ENCODE measurements at regions not wholly inside any gene's neighbourhood (a gene's known extent, or its start where the extent isn't known, plus 50 kb on each side); places are given as distances from the start of the nearest gene placed in this dataset.

DNA sequence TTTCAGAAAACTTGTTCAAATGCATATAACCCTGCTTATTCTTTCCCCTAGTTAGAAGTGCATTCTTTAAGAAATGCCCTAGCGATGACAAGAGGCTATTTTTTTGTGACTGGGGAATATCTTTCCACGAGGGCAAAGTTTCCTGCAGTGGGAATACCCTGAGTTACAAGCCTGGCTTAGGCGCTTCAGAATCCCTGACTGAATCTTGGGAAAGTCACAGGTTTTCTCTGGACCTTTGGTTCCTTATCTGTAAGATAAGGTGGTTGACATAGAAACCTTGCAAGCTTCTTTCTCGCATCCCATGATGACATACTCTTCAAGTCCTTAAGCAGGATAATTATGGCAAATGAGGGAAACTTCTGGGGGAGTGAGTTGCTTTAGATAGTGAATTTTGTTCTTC is 80.5 kb upstream of the FZD8 start:
- no CpG with 5 or more reads among the region's 4 CpGs for WGBS (ENCODE audit: insufficient coverage, insufficient read length)
- Histone ChIP-seq H3K27ac (ENCODE audit: low read length) (no peak overlapping the region), H3K27me3 (ENCODE audit: control insufficient read depth, insufficient read depth, low read length) (no peaks in the 10 kb centered on the region), H3K4me3 (ENCODE audit: low read length) (no peak overlapping the region), H3K4me1 (ENCODE audit: control insufficient read depth, insufficient read depth, low read length) (no peaks in the 10 kb centered on the region), H3K36me3 (ENCODE audit: control insufficient read depth, insufficient read depth, low read length) (no peaks in the 10 kb centered on the region), H3K9me3 (ENCODE audit: control insufficient read depth, insufficient read depth, low read length) (no peaks in the 10 kb centered on the region)
- DNase-seq (ENCODE audit: low read depth, low spot score), result no peak

DNA sequence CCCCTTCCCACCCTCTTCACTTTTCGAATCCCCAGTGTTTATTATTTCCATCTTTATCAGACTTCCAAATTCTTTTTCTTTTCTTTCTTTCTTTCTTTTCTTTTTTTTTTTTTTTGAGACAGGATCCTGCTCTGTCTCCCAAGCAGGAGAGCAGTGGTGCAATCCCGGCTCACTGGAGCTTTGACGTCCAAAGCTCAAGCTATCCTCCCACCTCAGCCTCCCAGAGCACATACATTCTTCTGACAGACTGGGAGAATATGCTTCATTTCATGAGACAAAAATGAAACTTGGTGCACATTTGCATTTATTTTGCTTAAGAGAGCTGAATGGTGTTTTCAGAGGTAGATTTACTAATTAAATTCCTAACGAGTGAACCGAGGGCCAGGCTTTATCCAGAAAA is 80.1 kb upstream of the FZD8 start:
- no peaks in the 10 kb centered on the region for H3K36me3 ChIP-seq (ENCODE audit: control insufficient read depth, insufficient read depth, low read length)
- H3K27ac ChIP-seq (ENCODE audit: low read length), result no peak overlapping the region
- H3K9me3 ChIP-seq (ENCODE audit: control insufficient read depth, insufficient read depth, low read length), result no peaks in the 10 kb centered on the region
- H3K4me1 ChIP-seq (ENCODE audit: control insufficient read depth, insufficient read depth, low read length), result no peaks in the 10 kb centered on the region
- DNase-seq (ENCODE audit: low read depth, low spot score), result no peak
- WGBS (ENCODE audit: insufficient coverage, insufficient read length), result 100% methylated on average over 1 of the region's 5 CpGs
- no peak overlapping the region for H3K4me3 ChIP-seq (ENCODE audit: low read length)
- no peaks in the 10 kb centered on the region for H3K27me3 ChIP-seq (ENCODE audit: control insufficient read depth, insufficient read depth, low read length)

DNA sequence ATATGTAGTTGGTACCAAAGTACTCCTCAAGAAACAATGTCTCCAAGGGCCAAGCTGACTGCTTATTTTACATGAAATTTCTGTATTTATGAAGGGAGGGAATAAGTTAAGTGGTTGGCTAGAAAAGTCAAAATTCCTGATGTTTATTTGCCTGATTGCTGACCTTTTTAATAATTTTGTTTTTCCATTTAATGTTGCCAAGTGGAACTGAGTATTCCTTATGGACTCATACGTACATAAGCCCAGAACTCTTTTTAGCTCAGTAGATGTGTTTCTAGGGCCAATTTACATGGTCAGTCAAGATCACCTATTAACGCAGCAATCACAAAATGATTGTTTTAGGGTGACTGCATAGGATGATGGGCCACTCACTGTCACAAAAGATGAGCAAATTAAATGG is 78.3 kb upstream of the FZD8 start:
- Histone ChIP-seq H3K36me3 (ENCODE audit: control insufficient read depth, insufficient read depth, low read length) (no peaks in the 10 kb centered on the region), H3K4me3 (ENCODE audit: low read length) (no peak overlapping the region), H3K27ac (ENCODE audit: low read length) (no peak overlapping the region), H3K9me3 (ENCODE audit: control insufficient read depth, insufficient read depth, low read length) (no peaks in the 10 kb centered on the region), H3K27me3 (ENCODE audit: control insufficient read depth, insufficient read depth, low read length) (no peaks in the 10 kb centered on the region), H3K4me1 (ENCODE audit: control insufficient read depth, insufficient read depth, low read length) (no peaks in the 10 kb centered on the region)
- DNase-seq (ENCODE audit: low read depth, low spot score), result no peak
- no CpG with 5 or more reads among the region's 2 CpGs for WGBS (ENCODE audit: insufficient coverage, insufficient read length)

DNA sequence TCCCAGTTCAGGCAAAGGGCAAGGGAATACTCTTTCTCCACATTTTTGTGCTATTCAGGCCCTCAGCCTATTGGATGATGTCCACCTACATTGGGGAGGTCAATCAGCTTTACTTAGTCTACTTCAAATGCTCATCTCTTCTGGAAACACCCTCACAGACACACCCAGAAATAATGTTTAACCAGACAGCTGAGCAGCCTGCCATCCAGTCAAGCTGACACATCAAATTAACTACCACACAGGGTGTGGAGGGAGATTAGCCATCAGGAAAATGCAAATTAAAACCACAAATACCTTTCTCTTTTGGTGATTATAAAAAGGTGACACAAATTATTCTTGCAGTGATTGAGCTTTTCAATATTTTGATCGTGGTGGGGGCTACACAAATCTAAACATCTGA is 74.7 kb upstream of the FZD8 start:
- no peak for DNase-seq (ENCODE audit: low read depth, low spot score)
- Histone ChIP-seq H3K4me1 (ENCODE audit: control insufficient read depth, insufficient read depth, low read length) (no peaks in the 10 kb centered on the region; the same call in 1 of the 2 replicates), H3K27ac (ENCODE audit: low read length) (no peak overlapping the region), H3K36me3 (ENCODE audit: control insufficient read depth, insufficient read depth, low read length) (no peaks in the 10 kb centered on the region), H3K4me3 (ENCODE audit: low read length) (no peak overlapping the region), H3K27me3 (ENCODE audit: control insufficient read depth, insufficient read depth, low read length) (no peaks in the 10 kb centered on the region), H3K9me3 (ENCODE audit: control insufficient read depth, insufficient read depth, low read length) (no peaks in the 10 kb centered on the region)
- WGBS (ENCODE audit: insufficient coverage, insufficient read length), result no CpG with 5 or more reads among the region's 1 CpG

DNA sequence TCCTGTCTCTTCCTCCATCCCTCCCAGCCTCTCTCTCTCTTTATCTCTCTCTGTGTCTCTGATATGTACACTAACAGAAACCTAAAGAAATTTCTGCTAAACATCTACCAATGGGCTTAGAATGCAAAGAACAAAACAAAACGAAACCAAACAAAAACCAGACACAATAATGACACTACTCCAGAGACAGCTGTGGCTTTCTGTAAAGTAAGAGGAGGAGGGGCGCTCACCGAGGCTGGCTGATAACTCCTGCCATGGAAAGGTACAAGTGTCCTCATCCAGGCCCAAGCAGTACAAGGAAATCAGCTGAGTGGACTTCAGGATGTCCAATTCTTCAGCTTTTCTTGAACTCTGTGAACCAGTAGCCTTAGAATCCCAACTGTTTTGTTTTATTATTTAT is 70.4 kb upstream of the FZD8 start:
- no CpG with 5 or more reads among the region's 3 CpGs for WGBS (ENCODE audit: insufficient coverage, insufficient read length)
- no peaks in the 10 kb centered on the region for H3K9me3 ChIP-seq (ENCODE audit: control insufficient read depth, insufficient read depth, low read length)
- no peak for DNase-seq (ENCODE audit: low read depth, low spot score)
- no peaks in the 10 kb centered on the region for H3K27me3 ChIP-seq (ENCODE audit: control insufficient read depth, insufficient read depth, low read length)
- H3K4me3 ChIP-seq (ENCODE audit: low read length), result no peak overlapping the region
- H3K4me1 ChIP-seq (ENCODE audit: control insufficient read depth, insufficient read depth, low read length), result no peaks in the 10 kb centered on the region; the same call in 1 of the 2 replicates
- no peaks in the 10 kb centered on the region for H3K36me3 ChIP-seq (ENCODE audit: control insufficient read depth, insufficient read depth, low read length)
- no peak overlapping the region for H3K27ac ChIP-seq (ENCODE audit: low read length)

DNA sequence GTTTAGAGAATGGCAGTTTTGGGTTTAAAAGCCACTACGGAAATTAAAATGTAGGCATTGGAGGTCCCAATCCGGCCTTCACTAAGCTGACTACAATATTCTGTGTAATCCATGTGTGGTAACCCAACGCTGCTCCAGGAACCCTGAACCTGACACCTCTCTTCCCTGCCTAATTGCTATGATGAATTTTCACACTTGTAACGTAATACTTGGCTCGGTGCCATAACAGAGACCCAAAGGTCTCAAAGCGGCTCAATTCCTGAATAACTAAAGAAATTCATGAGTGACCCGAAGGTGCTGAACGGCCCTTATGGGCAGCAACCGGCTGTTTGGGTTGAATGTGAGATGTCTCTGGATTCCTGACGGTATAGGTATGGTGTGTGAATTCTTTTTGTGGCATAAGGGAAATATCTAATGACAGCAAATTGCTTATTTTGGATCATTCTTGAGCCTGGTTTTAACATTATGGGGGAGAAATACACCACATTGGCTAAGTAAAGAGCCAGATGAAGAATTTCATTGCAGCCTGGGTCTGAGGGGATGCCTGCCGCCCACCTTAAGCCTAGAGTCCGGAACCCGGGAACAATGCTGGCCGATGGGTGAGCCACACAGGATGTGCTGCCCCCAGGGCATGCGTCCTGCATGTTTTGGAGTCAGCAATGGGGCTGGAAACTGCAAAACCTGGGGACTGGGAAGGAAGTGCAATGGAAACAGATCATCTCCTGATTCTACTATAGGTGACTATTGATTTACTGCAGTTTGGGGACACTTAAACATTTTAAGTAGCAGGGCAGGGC is 69.7 kb upstream of the FZD8 start:
- H3K36me3 ChIP-seq (ENCODE audit: control insufficient read depth, insufficient read depth, low read length), result no peaks in the 10 kb centered on the region
- no peak for DNase-seq (ENCODE audit: low read depth, low spot score)
- H3K4me1 ChIP-seq (ENCODE audit: control insufficient read depth, insufficient read depth, low read length), result no peaks in the 10 kb centered on the region; the same call in 1 of the 2 replicates
- WGBS (ENCODE audit: insufficient coverage, insufficient read length), result no CpG with 5 or more reads among the region's 15 CpGs
- no peak overlapping the region for H3K27ac ChIP-seq (ENCODE audit: low read length)
- H3K4me3 ChIP-seq (ENCODE audit: low read length), result no peak overlapping the region
- H3K9me3 ChIP-seq (ENCODE audit: control insufficient read depth, insufficient read depth, low read length), result no peaks in the 10 kb centered on the region
- no peaks in the 10 kb centered on the region for H3K27me3 ChIP-seq (ENCODE audit: control insufficient read depth, insufficient read depth, low read length)

DNA sequence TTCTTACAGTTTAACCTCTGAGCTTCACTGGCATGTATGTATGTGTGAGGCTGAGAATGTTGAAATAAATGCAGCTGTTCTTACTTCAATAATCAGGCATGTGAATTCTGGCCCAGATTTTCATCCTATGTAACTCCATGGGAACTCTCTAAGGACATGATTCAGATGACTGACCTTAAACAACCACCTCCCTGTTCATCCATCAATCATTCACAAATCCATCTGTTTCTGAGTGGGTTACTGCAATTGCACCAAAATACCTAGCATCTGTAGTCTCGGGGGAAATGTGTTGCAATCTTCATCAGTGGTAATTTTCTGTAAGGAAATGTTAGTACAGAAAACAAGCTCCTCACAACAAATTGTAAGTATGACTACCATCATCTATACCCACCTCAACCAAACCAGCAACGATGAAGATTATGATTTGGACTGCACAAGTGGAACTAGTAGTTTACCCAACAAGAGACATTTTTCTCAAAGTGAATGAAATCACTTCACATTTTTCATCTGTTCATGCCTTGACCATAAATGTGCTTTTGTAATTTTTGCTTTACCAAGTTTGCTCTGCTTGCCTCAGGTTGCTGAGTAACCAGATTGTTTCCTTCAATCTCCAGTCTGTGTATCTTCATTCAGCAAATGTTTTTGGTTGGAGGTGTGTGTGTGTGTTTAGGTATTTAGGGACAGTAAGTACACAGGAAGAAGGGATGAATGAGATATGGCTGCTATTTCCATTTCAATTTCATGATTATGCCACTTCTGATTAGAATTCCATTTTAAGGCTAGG is 65.7 kb upstream of the FZD8 start:
- no peaks in the 10 kb centered on the region for H3K9me3 ChIP-seq (ENCODE audit: control insufficient read depth, insufficient read depth, low read length)
- H3K36me3 ChIP-seq (ENCODE audit: control insufficient read depth, insufficient read depth, low read length), result no peaks in the 10 kb centered on the region
- no peaks in the 10 kb centered on the region; the same call in 1 of the 2 replicates for H3K4me1 ChIP-seq (ENCODE audit: control insufficient read depth, insufficient read depth, low read length)
- no peak overlapping the region for H3K27ac ChIP-seq (ENCODE audit: low read length)
- no peak for DNase-seq (ENCODE audit: low read depth, low spot score)
- H3K27me3 ChIP-seq (ENCODE audit: control insufficient read depth, insufficient read depth, low read length), result no peaks in the 10 kb centered on the region
- no peak overlapping the region for H3K4me3 ChIP-seq (ENCODE audit: low read length)
- WGBS (ENCODE audit: insufficient coverage, insufficient read length), result no CpG with 5 or more reads among the region's 2 CpGs

DNA sequence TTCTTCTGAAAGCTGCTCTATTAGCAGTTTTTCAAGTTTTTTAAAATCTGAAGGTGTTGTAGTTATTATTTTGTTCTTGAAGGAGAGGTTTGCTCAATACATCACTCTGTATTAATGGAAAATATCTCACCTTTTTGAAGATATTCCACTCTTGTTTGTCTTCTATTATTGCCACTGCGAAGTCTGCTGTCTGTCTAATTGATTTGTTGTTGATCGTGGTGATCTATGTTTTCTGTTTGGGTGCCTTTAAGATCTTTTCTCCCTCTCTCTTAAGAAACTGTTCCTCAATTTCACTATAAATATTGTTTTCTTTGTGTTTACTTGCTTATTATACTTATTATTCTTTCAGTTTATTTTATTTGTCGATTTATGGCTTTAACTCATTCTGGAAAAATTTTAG is 64.9 kb upstream of the FZD8 start:
- no CpG with 5 or more reads among the region's 3 CpGs for WGBS (ENCODE audit: insufficient coverage, insufficient read length)
- DNase-seq (ENCODE audit: low read depth, low spot score), result no peak
- Histone ChIP-seq H3K9me3 (ENCODE audit: control insufficient read depth, insufficient read depth, low read length) (no peaks in the 10 kb centered on the region), H3K27me3 (ENCODE audit: control insufficient read depth, insufficient read depth, low read length) (no peaks in the 10 kb centered on the region), H3K4me1 (ENCODE audit: control insufficient read depth, insufficient read depth, low read length) (no peaks in the 10 kb centered on the region; the same call in 1 of the 2 replicates), H3K36me3 (ENCODE audit: control insufficient read depth, insufficient read depth, low read length) (no peaks in the 10 kb centered on the region), H3K27ac (ENCODE audit: low read length) (no peak overlapping the region), H3K4me3 (ENCODE audit: low read length) (no peak overlapping the region)

DNA sequence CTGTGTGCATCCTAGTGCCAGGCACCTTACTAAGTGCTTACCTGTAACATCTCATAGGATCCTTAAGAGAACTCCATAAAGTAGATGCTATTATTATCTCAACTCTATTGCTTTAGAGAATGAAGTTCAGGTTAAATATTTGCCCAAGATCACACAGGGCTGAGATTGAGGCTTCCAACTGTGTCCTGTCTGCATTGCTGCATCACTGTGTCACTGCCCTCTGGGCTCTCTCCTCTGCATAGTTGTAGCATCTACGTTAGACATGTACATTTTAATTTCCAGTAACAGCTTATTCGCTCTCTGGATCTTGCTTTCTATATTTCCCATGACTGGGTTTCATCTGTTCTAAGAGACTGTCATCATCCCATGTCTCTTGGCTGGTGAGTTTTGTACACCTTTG is 63.6 kb upstream of the FZD8 start:
- WGBS (ENCODE audit: insufficient coverage, insufficient read length), result no CpG with 5 or more reads among the region's 2 CpGs
- DNase-seq (ENCODE audit: low read depth, low spot score), result no peak

DNA sequence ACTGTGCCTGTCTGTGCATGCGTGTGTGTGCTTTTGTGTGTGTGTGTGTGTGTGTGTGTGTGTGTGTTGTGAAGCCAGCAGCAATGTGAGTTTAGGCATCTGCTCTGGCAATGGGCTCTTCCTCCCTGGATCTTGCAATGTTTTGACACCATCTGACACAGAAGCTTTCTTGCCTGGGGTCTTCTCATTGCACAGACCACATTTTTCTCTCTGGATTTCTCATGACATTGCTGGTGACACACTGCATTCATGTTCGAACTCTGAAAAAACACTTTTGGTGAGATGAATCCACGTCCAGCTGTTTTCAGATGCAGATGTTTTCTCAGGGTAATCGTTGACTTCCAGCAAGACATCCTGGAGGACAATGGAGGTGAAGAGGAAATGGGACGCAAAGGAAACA is 63.0 kb upstream of the FZD8 start:
- Histone ChIP-seq H3K27me3 (ENCODE audit: control insufficient read depth, insufficient read depth, low read length) (no peaks in the 10 kb centered on the region), H3K36me3 (ENCODE audit: control insufficient read depth, insufficient read depth, low read length) (no peaks in the 10 kb centered on the region), H3K4me3 (ENCODE audit: low read length) (no peak overlapping the region), H3K4me1 (ENCODE audit: control insufficient read depth, insufficient read depth, low read length) (no peaks in the 10 kb centered on the region), H3K27ac (ENCODE audit: low read length) (no peak overlapping the region), H3K9me3 (ENCODE audit: control insufficient read depth, insufficient read depth, low read length) (no peaks in the 10 kb centered on the region)
- DNase-seq (ENCODE audit: low read depth, low spot score), result no peak
- WGBS (ENCODE audit: insufficient coverage, insufficient read length), result no CpG with 5 or more reads among the region's 5 CpGs

More for the DNA sequence above, 63.6 kb upstream of the FZD8 start:
- Histone ChIP-seq H3K36me3 (ENCODE audit: control insufficient read depth, insufficient read depth, low read length) (no peaks in the 10 kb centered on the region), H3K4me1 (ENCODE audit: control insufficient read depth, insufficient read depth, low read length) (no peaks in the 10 kb centered on the region), H3K27ac (ENCODE audit: low read length) (no peak overlapping the region), H3K4me3 (ENCODE audit: low read length) (no peak overlapping the region), H3K27me3 (ENCODE audit: control insufficient read depth, insufficient read depth, low read length) (no peaks in the 10 kb centered on the region), H3K9me3 (ENCODE audit: control insufficient read depth, insufficient read depth, low read length) (no peaks in the 10 kb centered on the region)

All from iPS DF 6.9 (cell line).